GM23338 (cell line): ENCODE measurements at regions not wholly inside any gene's neighbourhood (a gene's known extent, or its start where the extent isn't known, plus 50 kb on each side); places are given as distances from the start of the nearest gene placed in this dataset.

Experiments
- ATAC-seq: fragments of 200-7000 bp; cut with Tn5 transposase; 3 replicates; pipeline ENCODE4 v1.9.1; 2020
- DNase-seq: peaks from one replicate; pipeline ENCODE4 v3.0.0-alpha.2; 2015; ENCODE audit warnings: low spot score
- H2AFZ ChIP-seq: fragments of 200-600 bp; sonication (generic); 2 replicates; pipeline ENCODE4 v1.8.0; 2016; ENCODE audit warnings: antibody characterized with exemption, mild to moderate bottlenecking, moderate library complexity
- H3F3A ChIP-seq: fragments of 200-600 bp; sonication (generic); replicated peaks from 2 replicates; pipeline ENCODE4 v1.8.0; 2017; ENCODE audit warnings: antibody characterized with exemption, mixed run types, low read depth
- H3K27ac ChIP-seq: fragments of 200-600 bp; sonication (generic); 2 replicates; pipeline ENCODE4 v1.6.1; 2016; ENCODE audit warnings: low read depth
- H3K27me3 ChIP-seq: fragments of 200-600 bp; sonication (generic); 2 replicates; pipeline ENCODE4 v1.8.0; 2016; ENCODE audit warnings: mild to moderate bottlenecking, mixed run types, moderate library complexity; ENCODE audit not compliant: insufficient read depth
- H3K36me3 ChIP-seq: fragments of 200-600 bp; sonication (generic); 2 replicates; pipeline ENCODE4 v1.8.0; 2016; ENCODE audit warnings: mild to moderate bottlenecking; ENCODE audit not compliant: insufficient read depth
- H3K4me1 ChIP-seq: fragments of 200-600 bp; sonication (generic); 2 replicates; pipeline ENCODE4 v1.8.0; 2016; ENCODE audit warnings: mild to moderate bottlenecking, moderate library complexity; ENCODE audit not compliant: insufficient read depth
- H3K4me2 ChIP-seq: fragments of 200-600 bp; sonication (generic); 2 replicates; pipeline ENCODE4 v1.7.1; 2017; ENCODE audit warnings: mixed run types
- H3K4me3 ChIP-seq: fragments of 200-600 bp; sonication (generic); 2 replicates; pipeline ENCODE4 v1.6.1; 2016; ENCODE audit warnings: mixed run types
- H3K79me2 ChIP-seq: fragments of 200-600 bp; sonication (generic); replicated peaks from 2 replicates; pipeline ENCODE4 v1.8.0; 2017; ENCODE audit warnings: mild to moderate bottlenecking; ENCODE audit not compliant: insufficient read depth
- H3K9me2 ChIP-seq: fragments of 200-600 bp; sonication (generic); 2 replicates; pipeline ENCODE4 v1.8.0; 2017; ENCODE audit not compliant: insufficient read depth
- H4K20me1 ChIP-seq: fragments of 200-600 bp; sonication (generic); replicated peaks from 2 replicates; pipeline ENCODE4 v1.8.0; 2017; ENCODE audit warnings: mild to moderate bottlenecking; ENCODE audit not compliant: insufficient read depth
- H3K27ac Mint-ChIP-seq: 2 replicates; pipeline ENCODE4 v1.8.0; 2020; ENCODE audit warnings: inconsistent platforms, mild to moderate bottlenecking, moderate library complexity, mixed read lengths
- H3K27me3 Mint-ChIP-seq: 3 replicates; pipeline ENCODE4 v1.8.0; 2022; ENCODE audit warnings: low read depth, mild to moderate bottlenecking, moderate library complexity, mixed read lengths, inconsistent platforms; ENCODE audit not compliant: insufficient read depth, poor library complexity
- H3K36me3 Mint-ChIP-seq: 3 replicates; pipeline ENCODE4 v1.8.0; 2021; ENCODE audit warnings: low read depth, mild to moderate bottlenecking, inconsistent platforms, moderate library complexity, mixed read lengths
- H3K4me1 Mint-ChIP-seq: 3 replicates; pipeline ENCODE4 v1.8.0; 2020; ENCODE audit warnings: mild to moderate bottlenecking, inconsistent platforms, mixed read lengths
- H3K4me3 Mint-ChIP-seq: 3 replicates; pipeline ENCODE4 v1.8.0; 2021; ENCODE audit warnings: moderate library complexity, mild to moderate bottlenecking, inconsistent platforms, mixed read lengths
- H3K9me3 Mint-ChIP-seq: 3 replicates; pipeline ENCODE4 v1.8.0; 2020; ENCODE audit warnings: moderate library complexity, mild to moderate bottlenecking, inconsistent platforms, mixed read lengths
- CREB1 ChIP-seq: fragments of 250-450 bp; sonication (Bioruptor Pico); IDR thresholded peaks from 2 replicates; pipeline ENCODE4 v1.5.0; 2020; ENCODE audit warnings: low read depth, mild to moderate bottlenecking, moderate library complexity
- CTCF ChIP-seq, 2 experiments: fragments of 200-600 bp in 1 of 2; sonication (generic) in 1 of 2; conservative IDR thresholded peaks; 2 replicates each; pipeline versions ENCODE4 v1.5.1 to v1.6.1; 2016 to 2017; ENCODE audit warnings: antibody characterized with exemption in 2 of 2, low read depth in 2 of 2, mild to moderate bottlenecking in 2 of 2, moderate library complexity in 1 of 2
- EZH2 ChIP-seq: fragments of 200-600 bp; sonication (generic); IDR thresholded peaks from one replicate; pipeline ENCODE4 v1.8.0; 2017; ENCODE audit warnings: antibody characterized with exemption, mild to moderate bottlenecking, low read depth; ENCODE audit not compliant: unreplicated experiment
- EZH2phosphoT487 ChIP-seq: fragments of 200-600 bp; sonication (generic); IDR thresholded peaks from one replicate; pipeline ENCODE4 v1.8.1; 2018; ENCODE audit warnings: antibody characterized with exemption; ENCODE audit not compliant: unreplicated experiment
- JUNB ChIP-seq: IDR thresholded peaks from one replicate; pipeline ENCODE4 v1.6.1; 2016; ENCODE audit warnings: antibody characterized with exemption; ENCODE audit not compliant: unreplicated experiment
- NANOG ChIP-seq: IDR thresholded peaks from 2 replicates; pipeline ENCODE4 v1.6.1; 2016; ENCODE audit warnings: antibody characterized with exemption, borderline replicate concordance
- POLR2AphosphoS5 ChIP-seq: IDR thresholded peaks from 2 replicates; pipeline ENCODE4 v1.6.1; 2016; ENCODE audit warnings: antibody characterized with exemption, low read depth
- REST ChIP-seq: IDR thresholded peaks from one replicate; pipeline ENCODE4 v1.6.1; 2018; ENCODE audit warnings: antibody characterized with exemption; ENCODE audit not compliant: unreplicated experiment
- STAT1 ChIP-seq: IDR thresholded peaks from one replicate; pipeline ENCODE4 v1.6.1; 2016; ENCODE audit warnings: antibody characterized with exemption; ENCODE audit not compliant: unreplicated experiment
- ZNF114 ChIP-seq: fragments of 250-450 bp; sonication (Bioruptor Pico); IDR thresholded peaks from 2 replicates; pipeline ENCODE4 v1.5.0; 2020; ENCODE audit warnings: mild to moderate bottlenecking, moderate library complexity
- ZNF331 ChIP-seq: fragments of 250-450 bp; sonication (Bioruptor Pico); IDR thresholded peaks from 2 replicates; pipeline ENCODE4 v1.5.0; 2020; ENCODE audit warnings: low read depth, mild to moderate bottlenecking, moderate library complexity
- TF ChIP-seq, protein P1 (sequence below): IDR thresholded peaks from 2 replicates; pipeline ENCODE4 v1.6.1; 2016; ENCODE audit warnings: antibody characterized with exemption
- TF ChIP-seq, protein P2 (sequence below): fragments of 250-450 bp; sonication (Bioruptor Pico); IDR thresholded peaks from 2 replicates; pipeline ENCODE4 v1.5.0; 2020; ENCODE audit warnings: mild to moderate bottlenecking, moderate library complexity

DNA sequence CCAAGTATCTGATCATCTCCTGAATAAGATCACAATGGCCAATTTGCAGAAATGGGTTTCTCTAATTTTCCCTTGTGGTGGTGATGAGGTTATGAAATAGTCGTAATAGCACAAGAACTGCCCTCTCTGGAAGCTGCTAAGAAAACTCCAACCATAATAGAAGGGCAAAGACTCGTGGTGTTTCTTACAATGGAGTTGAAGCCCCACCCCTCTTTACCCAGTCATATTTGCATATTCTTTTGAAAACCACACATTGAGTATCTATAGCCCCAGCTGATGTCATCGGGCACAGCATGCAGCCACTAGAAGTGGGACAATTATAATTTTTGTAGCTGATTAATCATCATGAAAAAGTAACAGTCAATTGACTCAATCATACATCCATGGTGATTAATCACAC is 452.1 kb upstream of the POU3F2 start:
- DNase-seq (no peak), ATAC-seq (peak; percentile 56; the same call in 2 of the 3 replicates)
- Histone ChIP-seq H3K79me2 (no peaks in the 10 kb centered on the region), H3K4me1 (peaks cover 14% of the 10 kb centered on the region), H3K27ac (no peak overlapping the region), H3K4me2 (no peak overlapping the region), H3F3A (no peaks in the 10 kb centered on the region), H3K36me3 (no peaks in the 10 kb centered on the region), H3K27me3 (no peaks in the 10 kb centered on the region), H2AFZ (no peak overlapping the region), H3K4me3 (no peak overlapping the region), H3K9me2 (no peaks in the 10 kb centered on the region), H4K20me1 (no peaks in the 10 kb centered on the region)
- TF ChIP-seq, protein P1, sequence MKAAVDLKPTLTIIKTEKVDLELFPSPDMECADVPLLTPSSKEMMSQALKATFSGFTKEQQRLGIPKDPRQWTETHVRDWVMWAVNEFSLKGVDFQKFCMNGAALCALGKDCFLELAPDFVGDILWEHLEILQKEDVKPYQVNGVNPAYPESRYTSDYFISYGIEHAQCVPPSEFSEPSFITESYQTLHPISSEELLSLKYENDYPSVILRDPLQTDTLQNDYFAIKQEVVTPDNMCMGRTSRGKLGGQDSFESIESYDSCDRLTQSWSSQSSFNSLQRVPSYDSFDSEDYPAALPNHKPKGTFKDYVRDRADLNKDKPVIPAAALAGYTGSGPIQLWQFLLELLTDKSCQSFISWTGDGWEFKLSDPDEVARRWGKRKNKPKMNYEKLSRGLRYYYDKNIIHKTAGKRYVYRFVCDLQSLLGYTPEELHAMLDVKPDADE = no peak
- no peak for TF ChIP-seq REST
- TF ChIP-seq, protein P2, sequence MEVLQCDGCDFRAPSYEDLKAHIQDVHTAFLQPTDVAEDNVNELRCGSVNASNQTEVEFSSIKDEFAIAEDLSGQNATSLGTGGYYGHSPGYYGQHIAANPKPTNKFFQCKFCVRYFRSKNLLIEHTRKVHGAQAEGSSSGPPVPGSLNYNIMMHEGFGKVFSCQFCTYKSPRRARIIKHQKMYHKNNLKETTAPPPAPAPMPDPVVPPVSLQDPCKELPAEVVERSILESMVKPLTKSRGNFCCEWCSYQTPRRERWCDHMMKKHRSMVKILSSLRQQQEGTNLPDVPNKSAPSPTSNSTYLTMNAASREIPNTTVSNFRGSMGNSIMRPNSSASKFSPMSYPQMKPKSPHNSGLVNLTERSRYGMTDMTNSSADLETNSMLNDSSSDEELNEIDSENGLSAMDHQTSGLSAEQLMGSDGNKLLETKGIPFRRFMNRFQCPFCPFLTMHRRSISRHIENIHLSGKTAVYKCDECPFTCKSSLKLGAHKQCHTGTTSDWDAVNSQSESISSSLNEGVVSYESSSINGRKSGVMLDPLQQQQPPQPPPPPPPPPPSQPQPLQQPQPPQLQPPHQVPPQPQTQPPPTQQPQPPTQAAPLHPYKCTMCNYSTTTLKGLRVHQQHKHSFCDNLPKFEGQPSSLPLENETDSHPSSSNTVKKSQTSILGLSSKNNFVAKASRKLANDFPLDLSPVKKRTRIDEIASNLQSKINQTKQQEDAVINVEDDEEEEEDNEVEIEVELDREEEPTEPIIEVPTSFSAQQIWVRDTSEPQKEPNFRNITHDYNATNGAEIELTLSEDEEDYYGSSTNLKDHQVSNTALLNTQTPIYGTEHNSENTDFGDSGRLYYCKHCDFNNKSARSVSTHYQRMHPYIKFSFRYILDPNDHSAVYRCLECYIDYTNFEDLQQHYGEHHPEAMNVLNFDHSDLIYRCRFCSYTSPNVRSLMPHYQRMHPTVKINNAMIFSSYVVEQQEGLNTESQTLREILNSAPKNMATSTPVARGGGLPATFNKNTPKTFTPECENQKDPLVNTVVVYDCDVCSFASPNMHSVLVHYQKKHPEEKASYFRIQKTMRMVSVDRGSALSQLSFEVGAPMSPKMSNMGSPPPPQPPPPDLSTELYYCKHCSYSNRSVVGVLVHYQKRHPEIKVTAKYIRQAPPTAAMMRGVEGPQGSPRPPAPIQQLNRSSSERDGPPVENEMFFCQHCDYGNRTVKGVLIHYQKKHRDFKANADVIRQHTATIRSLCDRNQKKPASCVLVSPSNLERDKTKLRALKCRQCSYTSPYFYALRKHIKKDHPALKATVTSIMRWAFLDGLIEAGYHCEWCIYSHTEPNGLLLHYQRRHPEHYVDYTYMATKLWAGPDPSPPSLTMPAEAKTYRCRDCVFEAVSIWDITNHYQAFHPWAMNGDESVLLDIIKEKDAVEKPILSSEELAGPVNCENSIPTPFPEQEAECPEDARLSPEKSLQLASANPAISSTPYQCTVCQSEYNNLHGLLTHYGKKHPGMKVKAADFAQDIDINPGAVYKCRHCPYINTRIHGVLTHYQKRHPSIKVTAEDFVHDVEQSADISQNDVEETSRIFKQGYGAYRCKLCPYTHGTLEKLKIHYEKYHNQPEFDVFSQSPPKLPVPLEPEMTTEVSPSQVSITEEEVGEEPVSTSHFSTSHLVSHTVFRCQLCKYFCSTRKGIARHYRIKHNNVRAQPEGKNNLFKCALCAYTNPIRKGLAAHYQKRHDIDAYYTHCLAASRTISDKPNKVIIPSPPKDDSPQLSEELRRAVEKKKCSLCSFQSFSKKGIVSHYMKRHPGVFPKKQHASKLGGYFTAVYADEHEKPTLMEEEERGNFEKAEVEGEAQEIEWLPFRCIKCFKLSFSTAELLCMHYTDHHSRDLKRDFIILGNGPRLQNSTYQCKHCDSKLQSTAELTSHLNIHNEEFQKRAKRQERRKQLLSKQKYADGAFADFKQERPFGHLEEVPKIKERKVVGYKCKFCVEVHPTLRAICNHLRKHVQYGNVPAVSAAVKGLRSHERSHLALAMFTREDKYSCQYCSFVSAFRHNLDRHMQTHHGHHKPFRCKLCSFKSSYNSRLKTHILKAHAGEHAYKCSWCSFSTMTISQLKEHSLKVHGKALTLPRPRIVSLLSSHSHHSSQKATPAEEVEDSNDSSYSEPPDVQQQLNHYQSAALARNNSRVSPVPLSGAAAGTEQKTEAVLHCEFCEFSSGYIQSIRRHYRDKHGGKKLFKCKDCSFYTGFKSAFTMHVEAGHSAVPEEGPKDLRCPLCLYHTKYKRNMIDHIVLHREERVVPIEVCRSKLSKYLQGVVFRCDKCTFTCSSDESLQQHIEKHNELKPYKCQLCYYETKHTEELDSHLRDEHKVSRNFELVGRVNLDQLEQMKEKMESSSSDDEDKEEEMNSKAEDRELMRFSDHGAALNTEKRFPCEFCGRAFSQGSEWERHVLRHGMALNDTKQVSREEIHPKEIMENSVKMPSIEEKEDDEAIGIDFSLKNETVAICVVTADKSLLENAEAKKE = no peak
- TF ChIP-seq NANOG = no peak
- TF ChIP-seq EZH2 = no peak
- TF ChIP-seq ZNF114 (CRISPR knock-in tag) = no peak
- TF ChIP-seq CREB1 (CRISPR knock-in tag) = no peak
- no peak for TF ChIP-seq POLR2AphosphoS5
- TF ChIP-seq STAT1 = no peak
- no peak for TF ChIP-seq ZNF331 (CRISPR knock-in tag)
- no peak for TF ChIP-seq EZH2phosphoT487
- no peak for TF ChIP-seq CTCF (conservative IDR thresholded peaks at IDR 0.05; ENCODE audit: low read depth in 2 of 2)
- no peak for TF ChIP-seq JUNB
- Mint-ChIP-seq H3K9me3 (no peaks in the 10 kb centered on the region), H3K27me3 (peaks cover 2% of the 10 kb centered on the region), H3K27ac (no peak overlapping the region), H3K36me3 (no peaks in the 10 kb centered on the region), H3K4me1 (peaks cover 27% of the 10 kb centered on the region), H3K4me3 (no peak overlapping the region)
